GM12872 (cell line): ENCODE measurements at regions not wholly inside any gene's neighbourhood (a gene's known extent, or its start where the extent isn't known, plus 50 kb on each side); places are given as distances from the start of the nearest gene placed in this dataset.

Experiments used
- TF ChIP-seq, protein P1 (sequence below): IDR thresholded peaks from 3 replicates; pipeline ENCODE4 v1.5.1; 2011; ENCODE audit warnings: low read depth, mild to moderate bottlenecking, low read length, moderate library complexity; ENCODE audit not compliant: insufficient read depth

DNA sequence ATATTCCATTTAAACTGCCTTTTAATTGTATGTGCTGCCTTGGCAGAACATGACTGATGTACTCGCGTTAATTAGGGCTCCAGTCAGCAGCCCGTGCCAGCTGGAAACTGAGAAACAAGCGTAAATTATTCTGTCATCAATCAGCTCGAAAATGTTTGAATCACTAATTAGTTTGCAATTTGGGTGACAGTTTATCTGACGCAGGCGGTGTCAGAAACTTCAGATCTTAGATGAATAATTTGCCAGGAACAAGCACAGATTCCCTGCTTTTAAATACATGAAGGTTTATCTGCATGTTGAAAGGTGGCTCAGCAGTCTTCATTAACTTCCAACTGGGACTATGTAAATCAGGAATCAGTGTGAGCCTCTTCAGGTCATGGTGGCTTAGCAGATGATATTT, 176.0 kb upstream of the TLE4 start:
- TF ChIP-seq, protein P1, sequence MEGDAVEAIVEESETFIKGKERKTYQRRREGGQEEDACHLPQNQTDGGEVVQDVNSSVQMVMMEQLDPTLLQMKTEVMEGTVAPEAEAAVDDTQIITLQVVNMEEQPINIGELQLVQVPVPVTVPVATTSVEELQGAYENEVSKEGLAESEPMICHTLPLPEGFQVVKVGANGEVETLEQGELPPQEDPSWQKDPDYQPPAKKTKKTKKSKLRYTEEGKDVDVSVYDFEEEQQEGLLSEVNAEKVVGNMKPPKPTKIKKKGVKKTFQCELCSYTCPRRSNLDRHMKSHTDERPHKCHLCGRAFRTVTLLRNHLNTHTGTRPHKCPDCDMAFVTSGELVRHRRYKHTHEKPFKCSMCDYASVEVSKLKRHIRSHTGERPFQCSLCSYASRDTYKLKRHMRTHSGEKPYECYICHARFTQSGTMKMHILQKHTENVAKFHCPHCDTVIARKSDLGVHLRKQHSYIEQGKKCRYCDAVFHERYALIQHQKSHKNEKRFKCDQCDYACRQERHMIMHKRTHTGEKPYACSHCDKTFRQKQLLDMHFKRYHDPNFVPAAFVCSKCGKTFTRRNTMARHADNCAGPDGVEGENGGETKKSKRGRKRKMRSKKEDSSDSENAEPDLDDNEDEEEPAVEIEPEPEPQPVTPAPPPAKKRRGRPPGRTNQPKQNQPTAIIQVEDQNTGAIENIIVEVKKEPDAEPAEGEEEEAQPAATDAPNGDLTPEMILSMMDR = no peak

DNA sequence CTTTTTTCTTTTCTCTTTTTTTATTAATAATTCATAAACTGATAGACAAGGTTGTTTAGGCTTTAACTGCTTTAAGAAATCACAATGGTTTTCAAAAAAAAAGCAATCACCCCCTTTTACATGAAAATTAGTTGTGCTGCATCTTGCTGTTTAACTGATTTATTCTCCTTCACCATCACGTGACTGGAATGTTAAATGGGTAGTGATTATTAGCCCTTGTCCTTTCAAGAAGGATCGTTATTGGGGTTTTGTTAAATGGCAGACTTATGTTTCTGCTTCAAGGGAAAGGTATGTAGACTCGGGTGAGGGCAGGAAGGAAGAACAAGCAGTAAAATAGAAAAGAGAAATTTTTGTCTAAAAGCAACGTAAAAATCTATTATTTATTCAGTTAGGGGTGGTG, 175.6 kb upstream of the TLE4 start:
- TF ChIP-seq, protein P1 = no peak

DNA sequence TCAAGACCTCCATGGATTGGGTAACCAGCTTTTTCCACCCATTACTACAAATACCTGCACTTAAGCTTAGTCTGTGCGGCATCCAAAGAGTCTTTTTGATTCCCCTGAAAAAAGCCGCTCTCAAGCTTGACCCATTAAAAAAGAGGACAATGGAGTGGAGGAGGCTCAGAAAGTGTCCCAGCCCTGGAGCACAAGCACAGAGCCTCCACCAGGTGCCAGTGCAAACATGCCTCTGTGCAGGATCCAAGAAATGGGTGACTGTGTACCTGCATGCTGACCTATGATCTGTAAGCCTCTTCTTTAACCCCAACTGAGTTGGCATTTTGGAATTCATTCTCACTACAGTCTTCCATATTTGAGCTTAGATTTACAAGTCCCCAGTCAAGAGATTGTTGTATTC, 168.3 kb upstream of the TLE4 start:
- TF ChIP-seq, protein P1 = 0 out of 3 replicates have a peak, but pooled peaks have one; percentile 3

DNA sequence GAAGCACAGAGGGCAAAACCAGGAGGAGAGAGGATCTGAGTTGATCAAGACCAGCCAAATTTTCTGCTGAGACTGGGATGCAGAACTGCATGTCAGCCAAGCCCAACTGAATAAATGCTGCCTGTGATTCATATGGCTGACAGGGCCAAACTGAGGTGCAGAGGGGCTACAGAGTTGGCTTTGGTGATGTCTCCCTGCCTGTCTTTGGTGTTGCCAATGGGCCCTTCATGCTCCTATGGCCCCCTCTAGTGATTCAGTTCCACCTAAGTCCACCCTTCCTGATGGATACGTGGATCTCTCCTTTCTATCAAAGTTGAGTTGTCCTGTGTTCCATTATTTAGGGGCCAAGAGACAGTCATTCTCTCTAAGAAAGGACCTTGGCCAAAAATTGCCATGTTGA, 163.6 kb upstream of the TLE4 start:
- TF ChIP-seq, protein P1 = no peak

DNA sequence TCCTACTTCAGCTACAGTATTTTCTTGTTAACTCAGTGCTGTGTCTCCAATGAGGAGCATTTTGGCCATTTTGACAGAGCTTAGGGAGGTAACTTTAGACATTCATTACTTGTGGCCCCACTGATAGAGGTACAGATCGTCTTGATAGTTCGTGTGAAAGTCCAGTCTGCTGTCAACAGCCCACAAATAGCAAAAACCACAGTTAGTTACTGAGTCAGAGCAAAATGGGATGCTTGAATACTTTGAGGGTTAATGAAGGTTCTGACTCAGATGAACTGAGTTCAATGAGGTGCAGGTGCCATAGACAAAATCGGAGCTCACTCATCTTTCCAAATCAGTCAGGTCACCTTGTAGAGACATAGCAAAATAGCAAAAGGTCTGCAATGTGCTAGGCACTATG, 163.1 kb upstream of the TLE4 start:
- TF ChIP-seq, protein P1 = no peak

DNA sequence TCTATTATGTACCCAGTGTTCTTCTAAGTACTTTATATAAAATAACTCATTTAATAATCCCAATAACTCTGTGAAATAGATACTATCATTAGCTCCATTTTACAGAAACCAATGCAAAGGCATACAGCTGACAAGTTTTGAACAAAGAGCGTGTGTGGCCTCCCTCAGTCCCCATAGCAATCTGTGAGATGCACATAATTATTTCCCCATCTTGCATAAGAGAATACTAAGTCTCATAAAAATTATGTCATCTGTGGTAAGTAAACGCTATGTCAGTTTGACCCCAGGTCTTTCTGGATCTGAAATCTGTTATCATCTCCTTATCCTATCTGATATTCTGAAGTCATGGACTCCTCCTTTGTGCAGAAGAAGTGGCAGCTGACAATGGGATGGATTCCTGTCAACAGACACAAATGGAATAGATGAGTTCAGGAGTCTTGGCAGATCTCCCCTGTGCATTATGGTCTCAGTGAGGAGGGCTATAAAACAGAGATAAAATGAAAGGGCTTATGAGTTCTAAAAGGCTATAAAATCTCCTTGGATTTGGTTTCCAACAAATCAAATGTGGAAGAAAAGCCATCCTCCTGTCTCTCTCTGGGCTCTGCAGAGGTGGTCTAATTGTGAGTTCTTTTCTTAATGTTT, 162.5 kb upstream of the TLE4 start:
- TF ChIP-seq, protein P1 = no peak

DNA sequence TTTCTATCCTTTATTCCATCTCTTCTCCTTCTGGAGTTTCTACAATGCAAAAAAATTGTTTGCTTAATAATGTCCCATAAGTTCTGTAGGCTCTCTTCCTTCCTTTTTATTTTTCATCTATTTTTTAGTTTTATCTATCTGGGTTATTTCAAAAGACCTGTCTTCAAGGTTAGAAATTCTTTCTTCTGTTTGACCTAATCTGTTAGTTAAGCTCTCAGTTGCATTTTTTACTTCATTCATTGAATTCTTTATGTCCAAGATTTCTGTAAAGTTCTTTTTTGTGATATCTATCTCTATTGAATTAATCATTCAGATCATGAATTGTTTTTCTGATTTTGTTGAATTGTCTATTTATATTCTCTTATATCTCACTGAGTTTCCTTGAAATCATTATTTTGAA, 145.9 kb upstream of the TLE4 start:
- TF ChIP-seq, protein P1 = no peak

DNA sequence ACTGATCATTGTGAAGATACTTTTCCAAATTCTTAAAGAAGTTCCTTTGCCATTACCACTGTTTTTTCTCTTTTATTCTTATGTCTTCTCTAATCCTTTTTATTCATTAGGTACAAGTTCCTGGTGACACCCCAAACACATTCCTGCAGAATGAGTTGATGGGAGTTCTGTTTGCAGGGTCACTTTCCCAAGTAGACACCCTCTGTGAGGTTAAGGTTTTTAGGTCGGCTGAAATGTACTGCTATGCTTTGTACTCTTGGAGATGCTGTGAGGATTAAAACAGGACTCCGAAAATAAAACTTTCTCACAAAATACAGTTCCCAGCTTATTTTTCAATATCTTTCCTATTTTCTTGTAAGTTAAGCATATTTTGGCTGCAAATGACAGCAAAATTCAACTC, 143.3 kb upstream of the TLE4 start:
- TF ChIP-seq, protein P1 = no peak
